Right renal cortex interstitium (tissue), 3 donors: ENCODE measurements at regions not wholly inside any gene's neighbourhood (a gene's known extent, or its start where the extent isn't known, plus 50 kb on each side); places are given as distances from the start of the nearest gene placed in this dataset.
"Not testable (repeated sequence)": the region's sequence is repeated elsewhere in the genome, so short reads cannot be mapped to it uniquely, and the experiment has no call there.

Source experiments
- DNase-seq, 3 donors: peaks; one replicate each; pipeline ENCODE4 v3.0.0-alpha.2; 2013; ENCODE audit warnings: low read depth in 3 of 3, low spot score in 2 of 3

GRCh38 chr14:43887523-43887922 is 619.6 kb downstream of the FSCB start:
- no peak for DNase-seq

DNA sequence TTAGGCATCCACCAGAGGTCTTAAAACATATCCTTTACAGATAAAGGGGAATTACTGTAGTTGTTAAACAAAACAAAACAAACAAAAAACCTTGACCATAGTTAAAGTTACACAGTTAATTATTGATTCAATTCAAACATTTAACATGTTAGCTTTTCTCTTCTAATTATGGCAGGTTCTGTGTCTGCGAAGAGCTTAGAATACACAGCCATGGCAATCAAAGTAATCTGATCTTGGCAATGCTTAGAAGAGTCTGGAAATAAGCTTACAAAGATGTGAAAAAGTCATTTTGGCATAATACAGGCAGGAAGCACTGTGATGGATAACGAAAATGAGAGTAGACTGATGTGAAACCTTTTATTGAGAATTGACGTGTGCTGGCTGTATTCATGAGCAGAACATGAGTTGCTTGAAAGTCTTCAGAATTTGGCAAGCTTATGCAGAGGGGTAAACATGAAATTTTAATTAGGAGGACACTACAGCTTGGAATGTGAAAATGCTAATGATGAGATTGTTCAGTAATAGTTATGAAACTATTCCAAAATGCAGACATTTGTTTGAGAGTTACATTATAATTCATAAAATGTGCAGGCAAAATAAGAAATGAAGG is 629.6 kb downstream of the FSCB start:
- no peak for DNase-seq

- DNase-seq: no peak
Observed at GRCh38 chr14:43872752-43873655, 634.1 kb downstream of the FSCB start.

DNA sequence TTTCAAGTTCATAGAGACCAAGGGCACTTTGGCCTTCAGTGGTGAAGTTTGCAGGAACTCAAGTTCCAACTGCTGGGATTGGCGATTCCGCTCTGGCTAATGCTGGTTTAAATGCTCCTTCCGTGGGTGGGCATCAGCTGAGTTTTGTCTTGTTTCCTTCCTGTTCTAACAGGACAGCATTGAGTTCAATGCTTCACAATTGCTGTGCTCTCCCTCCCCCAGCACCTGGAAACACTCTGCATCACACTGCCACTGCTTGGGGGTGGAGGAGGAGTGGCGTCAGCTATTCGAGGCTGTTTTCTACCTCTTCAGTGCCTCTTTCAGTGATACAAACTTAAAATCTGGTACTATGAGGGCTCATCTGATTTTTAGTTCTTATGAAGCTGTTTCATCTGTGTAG is 634.9 kb downstream of the FSCB start:
- DNase-seq: no peak

DNA sequence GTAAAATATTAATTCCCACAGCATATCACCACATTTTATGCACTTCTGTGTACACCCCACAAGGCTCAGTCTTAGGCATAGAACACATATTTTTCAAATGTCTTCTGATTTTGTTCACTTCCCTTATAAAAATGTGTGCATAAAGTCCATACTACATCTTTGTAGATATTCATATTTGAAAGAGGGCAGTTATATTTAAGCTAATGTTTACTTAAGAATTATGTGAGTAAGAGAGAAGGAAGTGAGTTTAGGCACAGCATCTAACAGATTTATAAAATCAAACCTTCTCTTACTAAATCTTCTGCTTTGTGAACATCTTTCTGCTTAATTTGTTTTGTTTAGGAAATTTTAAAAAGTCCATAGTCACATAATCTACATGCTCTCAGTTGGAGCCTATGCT is 648.1 kb downstream of the FSCB start:
- DNase-seq: no peak

- no peak for DNase-seq
Observed at GRCh38 chr14:43855556-43855955, 651.5 kb downstream of the FSCB start.

- no peak for DNase-seq
Observed at GRCh38 chr14:43853541-43853940, 653.5 kb downstream of the FSCB start.

DNA sequence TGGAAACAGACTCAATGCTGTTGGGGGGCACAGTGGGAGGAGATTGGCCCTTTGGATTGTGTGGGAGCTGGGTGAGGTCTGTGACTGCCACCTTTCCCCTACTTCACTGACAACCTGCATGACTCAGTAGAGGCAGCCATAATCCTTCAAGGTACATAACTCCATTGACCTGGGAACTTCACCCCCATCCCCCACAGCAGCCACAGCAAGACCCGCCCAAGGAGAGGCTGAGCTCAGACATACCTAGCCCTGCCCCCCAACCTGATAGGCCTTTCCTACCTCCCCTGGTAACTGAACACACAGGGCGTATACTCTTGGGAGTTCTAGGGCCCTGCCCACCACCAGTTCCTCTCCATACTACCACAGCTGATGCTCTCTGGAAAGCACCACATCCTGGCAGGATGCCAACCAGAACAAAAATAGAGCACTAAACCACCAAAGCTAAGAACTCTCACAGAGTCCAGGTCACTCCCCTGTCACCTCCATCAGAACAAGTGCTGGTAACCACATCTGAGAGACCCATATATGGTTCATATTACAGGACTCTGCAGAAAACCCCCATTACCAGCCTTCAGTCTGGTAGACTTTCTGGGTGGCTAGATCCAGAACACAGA is 703.9 kb downstream of the FSCB start:
- no peak for DNase-seq

DNA sequence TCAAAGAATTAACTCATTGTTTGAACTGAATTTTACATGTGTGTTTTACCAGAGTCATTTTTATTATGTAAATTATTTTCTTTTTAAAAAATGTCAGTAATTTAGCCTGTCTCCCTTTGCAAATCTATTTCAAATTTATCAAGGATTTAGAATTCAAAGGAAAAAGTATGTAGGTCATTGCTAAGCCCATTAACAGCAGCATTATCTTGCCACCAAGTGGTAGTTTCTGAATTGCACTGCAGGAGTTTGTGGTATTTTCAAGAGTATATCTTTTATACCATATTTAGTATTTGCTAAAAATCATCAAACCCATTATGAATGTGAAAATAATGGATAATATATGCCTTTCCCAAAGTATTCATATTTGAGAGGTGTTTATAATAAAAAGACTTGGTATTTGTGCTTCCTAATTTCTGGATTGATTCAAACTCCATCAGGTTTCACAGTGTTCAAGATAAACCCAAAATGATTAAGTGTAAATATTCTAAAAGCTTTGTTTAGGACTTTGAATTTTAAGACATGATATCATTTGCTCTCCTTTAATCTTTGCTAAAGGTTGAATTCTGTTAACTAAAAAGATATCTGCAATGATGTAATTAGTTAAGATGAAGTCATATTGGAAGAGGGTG is 711.4 kb downstream of the FSCB start:
- no peak for DNase-seq

DNA sequence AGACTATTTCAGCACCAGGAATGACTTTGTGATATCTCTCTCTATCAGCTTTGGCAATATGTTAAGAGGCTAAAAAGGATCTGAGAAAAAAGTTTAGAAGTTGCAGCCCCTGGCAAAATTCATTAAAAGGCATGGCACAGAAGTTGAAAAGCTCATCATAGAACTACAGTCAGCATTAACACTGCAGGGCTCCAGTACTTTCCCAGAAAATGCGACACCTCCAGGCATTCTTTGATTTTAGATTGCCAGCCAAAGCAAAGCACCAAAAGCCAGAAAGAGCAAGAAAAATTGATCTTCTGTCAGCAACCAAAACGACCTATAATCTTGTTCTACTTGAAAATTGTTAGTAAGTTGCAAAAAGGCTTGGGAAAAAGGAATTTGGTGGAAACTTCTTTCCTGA is 713.5 kb downstream of the FSCB start:
- DNase-seq: no peak

DNA sequence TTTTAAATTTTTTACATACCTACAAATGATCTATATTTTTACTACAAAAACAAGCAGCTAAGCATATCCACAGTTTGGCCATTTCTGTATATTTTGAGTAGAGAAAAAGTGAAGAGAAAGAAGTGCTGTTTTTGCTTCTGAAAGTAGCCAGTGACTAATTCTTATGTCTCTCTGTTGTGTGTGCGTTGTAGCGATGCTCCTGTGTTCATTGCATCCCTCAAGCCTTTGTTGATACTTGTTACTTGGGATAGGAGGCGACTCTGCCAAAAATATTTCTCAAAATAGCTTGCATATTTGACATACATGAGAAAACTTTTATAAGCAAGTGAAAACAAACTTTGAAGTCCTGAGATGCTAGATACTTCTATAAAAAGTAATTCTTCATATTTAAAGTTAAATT is 714.1 kb downstream of the FSCB start:
- no peak for DNase-seq

- DNase-seq: no peak
Observed at GRCh38 chr14:43790681-43791080, 716.4 kb downstream of the FSCB start.

DNA sequence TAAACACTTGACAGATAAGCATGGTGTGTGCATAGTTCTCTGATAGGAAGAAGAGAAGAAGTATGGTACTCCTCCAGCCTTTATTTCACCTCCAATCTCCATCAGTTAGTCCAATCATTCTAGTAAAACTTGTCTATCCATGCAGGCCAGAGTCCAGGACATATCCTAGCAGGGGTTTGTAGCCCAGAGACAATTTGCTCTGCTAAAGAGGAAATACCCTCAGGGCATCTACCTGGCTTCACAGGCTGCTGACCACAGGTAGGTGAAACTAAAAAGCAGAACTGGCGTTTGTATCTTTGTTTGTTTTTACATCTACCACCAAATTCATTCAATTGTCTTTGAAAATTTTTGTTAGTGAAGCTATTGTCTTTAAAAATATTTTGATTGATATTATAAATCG is 717.6 kb downstream of the FSCB start:
- DNase-seq: no peak

GRCh38 chr14:43786066-43786762 is 720.9 kb downstream of the FSCB start:
- DNase-seq: no peak

DNA sequence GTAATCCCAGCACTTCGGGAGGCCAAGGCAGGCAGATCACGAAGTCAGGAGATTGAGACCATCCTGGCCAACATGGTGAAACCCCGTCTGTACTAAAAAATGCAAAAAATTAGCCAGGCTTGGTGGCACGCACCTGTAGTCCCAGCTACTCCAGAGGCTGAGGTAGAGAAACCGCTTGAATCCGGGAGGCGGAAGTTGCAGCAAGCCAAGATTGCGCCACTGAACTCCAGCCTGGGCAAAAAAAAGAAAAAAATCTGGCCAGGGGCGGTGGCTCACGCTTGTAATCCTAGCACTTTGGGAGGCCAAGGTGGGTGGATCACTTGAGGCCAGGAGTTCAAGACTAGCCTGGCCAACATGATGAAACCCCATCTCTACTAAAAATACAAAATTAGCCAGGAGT is 722.7 kb downstream of the FSCB start:
- not testable (repeated sequence) for DNase-seq

- DNase-seq: no peak
Observed at GRCh38 chr14:43778937-43779639, 728.0 kb downstream of the FSCB start.

DNA sequence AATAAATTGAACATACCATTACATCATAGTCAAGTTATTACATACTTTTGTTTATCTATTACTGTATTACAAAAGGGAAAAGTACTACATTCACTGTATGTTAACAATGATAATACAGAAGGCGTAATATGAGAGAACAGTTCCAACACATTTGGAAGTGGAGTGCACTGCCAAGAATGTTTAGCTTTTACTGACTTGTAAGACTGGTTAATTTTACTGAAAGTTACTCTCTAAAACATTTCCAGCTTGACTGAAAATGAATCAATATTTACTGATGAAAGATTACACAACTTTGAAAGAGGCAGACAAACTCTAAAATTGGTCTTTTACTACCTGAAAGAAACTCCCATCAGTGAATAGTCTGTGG is 728.5 kb downstream of the FSCB start:
- DNase-seq: no peak

GRCh38 chr14:43765474-43765873 is 741.6 kb downstream of the FSCB start:
- no peak for DNase-seq

- DNase-seq: no peak
Observed at GRCh38 chr14:43764433-43764832, 742.6 kb downstream of the FSCB start.

GRCh38 chr14:43755707-43756106 is 751.4 kb downstream of the FSCB start:
- DNase-seq: no peak
